GM12872 (cell line): ENCODE measurements at regions not wholly inside any gene's neighbourhood (a gene's known extent, or its start where the extent isn't known, plus 50 kb on each side); places are given as distances from the start of the nearest gene placed in this dataset.
A peak's percentile ranks its signal among the peaks of the same experiment; 100 is the strongest.

ENCODE experiments used
- CTCF ChIP-seq: IDR thresholded peaks from 3 replicates; pipeline ENCODE4 v1.5.1; 2011; ENCODE audit warnings: low read depth, mild to moderate bottlenecking, low read length, moderate library complexity; ENCODE audit not compliant: insufficient read depth

- TF ChIP-seq CTCF = no peak
These were observed 150.9 kb downstream of the OSTF1 start for GRCh38 chr9:75239176-75239575.

- no peak for TF ChIP-seq CTCF
These were observed 154.1 kb downstream of the OSTF1 start for GRCh38 chr9:75242426-75242825.

GRCh38 chr9:75246949-75247348 is 158.6 kb downstream of the OSTF1 start:
- TF ChIP-seq CTCF = no peak

GRCh38 chr9:75265525-75265972 is 177.2 kb downstream of the OSTF1 start:
- TF ChIP-seq CTCF = peak; percentile 83

GRCh38 chr9:75269197-75269596 is 180.9 kb downstream of the OSTF1 start:
- no peak for TF ChIP-seq CTCF

- TF ChIP-seq CTCF = no peak
These were observed 186.5 kb downstream of the OSTF1 start for GRCh38 chr9:75274781-75275180.

GRCh38 chr9:75282047-75282446 is 193.7 kb downstream of the OSTF1 start:
- no peak for TF ChIP-seq CTCF

- no peak for TF ChIP-seq CTCF
These were observed 201.0 kb downstream of the OSTF1 start for GRCh38 chr9:75289332-75289731.
